Gastrocnemius medialis (tissue), 4 donors: ENCODE measurements at regions not wholly inside any gene's neighbourhood (a gene's known extent, or its start where the extent isn't known, plus 50 kb on each side); places are given as distances from the start of the nearest gene placed in this dataset.

ENCODE experiments used
- CTCF ChIP-seq, 5 experiments: fragments of 450-650 bp in 3 of 5; fragments of 200-600 bp in 2 of 5; sonication (generic) in 2 of 5; IDR thresholded peaks in 4 of 5; conservative IDR thresholded peaks in 1 of 5; 1 replicate in 4 of 5; 2 replicates in 1 of 5; pipeline ENCODE4 v1.5.1; 2016 to 2019; ENCODE audit warnings: antibody characterized with exemption in 5 of 5, mild to moderate bottlenecking in 3 of 5, moderate library complexity in 3 of 5
- POLR2A ChIP-seq, 2 donors: fragments of 450-650 bp; IDR thresholded peaks; one replicate each; pipeline ENCODE4 v1.6.1; 2017; ENCODE audit warnings: antibody characterized with exemption in 2 of 2, mild to moderate bottlenecking in 2 of 2, moderate library complexity in 2 of 2

- no peak for TF ChIP-seq CTCF (IDR thresholded peaks at IDR 0.05 in 4 of 5, conservative IDR thresholded peaks at IDR 0.05 in 1 of 5)
- TF ChIP-seq POLR2A (IDR thresholded peaks at IDR 0.05) = no peak
Observed at GRCh38 chr13:72093262-72093661, 226.3 kb upstream of the DACH1 start.
